ENCODE measurements at regions not wholly inside any gene's neighbourhood (a gene's known extent, or its start where the extent isn't known, plus 50 kb on each side); places are given as distances from the start of the nearest gene placed in this dataset.

DNA sequence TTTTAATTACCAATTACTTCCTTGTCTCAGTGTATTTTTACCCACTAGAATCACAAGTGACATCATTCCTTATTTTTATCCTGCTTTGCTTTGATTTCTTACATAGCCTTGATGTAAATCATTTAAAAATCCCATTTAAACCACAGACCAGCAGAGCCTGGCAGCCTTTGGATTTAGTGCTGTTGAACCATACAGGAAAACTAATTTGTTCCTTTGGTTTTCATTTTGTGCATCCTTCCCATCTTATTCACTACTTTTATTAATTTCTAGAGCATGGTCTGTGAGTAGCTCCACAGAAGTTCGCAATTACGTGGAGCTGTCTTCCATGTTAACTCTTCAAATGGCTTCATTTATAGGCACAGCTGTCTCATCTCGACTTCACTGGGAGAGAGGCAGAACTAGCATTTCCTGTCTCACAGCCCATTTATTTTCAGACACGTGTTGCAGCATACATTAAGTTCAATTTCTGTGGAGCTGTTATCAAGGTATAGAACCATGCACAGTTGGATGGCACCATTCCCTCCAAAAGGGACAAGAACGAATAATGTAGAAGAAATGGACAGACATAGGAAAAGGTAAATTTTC, 235.3 kb downstream of the MRPL39 start:
- H3K36me3 ChIP-seq (ENCODE audit: insufficient read depth, low read length), result no peaks in the 10 kb centered on the region
- no peak overlapping the region for H3K27ac ChIP-seq (ENCODE audit: low read depth, low read length)
- no peaks in the 10 kb centered on the region for H3K9me3 ChIP-seq (ENCODE audit: control insufficient read depth in 1 of 2, low read length in 2 of 2)
- intact Hi-C loops (cut with micrococcal nuclease), result no loop called here
- no peaks in the 10 kb centered on the region for H3K27me3 ChIP-seq (ENCODE audit: insufficient read depth, low read length)
- POLR2A ChIA-PET (ENCODE audit: partially characterized antibody), result no interaction called here
- peaks cover 4 to 6% of the 10 kb centered on the region in 2 donors for H3K27me3 Mint-ChIP-seq
- H3K4me1 ChIP-seq (ENCODE audit: insufficient read depth, low read length), result no peaks in the 10 kb centered on the region
- no peak overlapping the region for H3K27ac Mint-ChIP-seq
- H3K4me3 ChIP-seq (ENCODE audit: low read length in 2 of 2), result no peak overlapping the region
- H3K4me1 Mint-ChIP-seq, result peaks cover 0 to 4% (median under 1%) of the 10 kb centered on the region in 4 donors
- no peak for DNase-seq
- CTCF ChIA-PET (ENCODE audit: partially characterized antibody), result no interaction called here
- no peaks in the 10 kb centered on the region for H3K36me3 Mint-ChIP-seq
- no peak overlapping the region for H3K4me3 Mint-ChIP-seq
- H3K9me3 Mint-ChIP-seq, result peaks cover 0 to 2% (median 0%) of the 10 kb centered on the region in 8 donors

DNA sequence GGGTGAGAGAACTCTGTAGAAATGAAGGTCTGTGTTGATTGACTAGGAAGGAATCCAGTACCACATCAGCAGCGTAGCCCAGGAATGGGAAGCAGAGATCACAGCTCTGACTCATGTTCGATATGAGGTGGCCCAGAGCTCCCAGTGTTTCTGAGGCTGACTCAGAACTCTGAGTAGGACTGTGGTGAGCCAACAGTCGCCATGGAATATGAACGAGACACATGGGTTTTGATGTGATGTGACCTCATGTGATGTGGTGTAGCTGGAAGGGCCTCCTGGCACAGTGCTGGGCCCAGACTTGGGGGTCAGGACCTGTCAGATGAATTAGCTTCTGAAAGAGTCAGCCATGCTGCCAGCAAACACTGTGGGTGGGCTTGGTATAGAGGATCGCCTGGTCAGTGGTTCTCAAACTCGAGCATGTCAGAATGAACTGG, 237.0 kb downstream of the MRPL39 start:
- H3K27ac ChIP-seq (ENCODE audit: low read depth, low read length), result no peak overlapping the region
- DNase-seq, result no peak
- ChIA-PET CTCF (ENCODE audit: partially characterized antibody) (interaction anchor here (1.0 to 1.3 kb wide), 3 partner anchors 11 to 16 kb away, joined by 3 to 4 read pairs (median 4); no protein-coding TSS in a partner anchor), POLR2A (ENCODE audit: partially characterized antibody) (no interaction called here)
- Mint-ChIP-seq H3K36me3 (no peaks in the 10 kb centered on the region), H3K4me3 (no peak overlapping the region), H3K9me3 (no peaks in the 10 kb centered on the region), H3K4me1 (peaks cover 0 to 3% (median under 1%) of the 10 kb centered on the region in 4 donors), H3K27me3 (peaks cover 3 to 5% of the 10 kb centered on the region in 2 donors), H3K27ac (no peak overlapping the region)
- intact Hi-C loops (cut with micrococcal nuclease), result no loop called here
- no peaks in the 10 kb centered on the region for H3K36me3 ChIP-seq (ENCODE audit: insufficient read depth, low read length)
- no peak overlapping the region for H3K4me3 ChIP-seq (ENCODE audit: low read length in 2 of 2)
- H3K27me3 ChIP-seq (ENCODE audit: insufficient read depth, low read length), result no peaks in the 10 kb centered on the region
- H3K4me1 ChIP-seq (ENCODE audit: insufficient read depth, low read length), result no peaks in the 10 kb centered on the region
- H3K9me3 ChIP-seq (ENCODE audit: control insufficient read depth in 1 of 2, low read length in 2 of 2), result no peaks in the 10 kb centered on the region

GRCh38 chr21:25369524-25370300, 237.6 kb downstream of the MRPL39 start:
- Mint-ChIP-seq H3K4me3 (no peak overlapping the region), H3K9me3 (no peaks in the 10 kb centered on the region), H3K4me1 (peaks cover 0 to 3% (median under 1%) of the 10 kb centered on the region in 4 donors), H3K36me3 (no peaks in the 10 kb centered on the region), H3K27me3 (peaks cover 3 to 5% of the 10 kb centered on the region in 2 donors), H3K27ac (no peak overlapping the region)
- Histone ChIP-seq H3K27ac (ENCODE audit: low read depth, low read length) (no peak overlapping the region), H3K27me3 (ENCODE audit: insufficient read depth, low read length) (no peaks in the 10 kb centered on the region), H3K4me3 (ENCODE audit: low read length in 2 of 2) (no peak overlapping the region), H3K36me3 (ENCODE audit: insufficient read depth, low read length) (no peaks in the 10 kb centered on the region), H3K4me1 (ENCODE audit: insufficient read depth, low read length) (no peaks in the 10 kb centered on the region), H3K9me3 (ENCODE audit: control insufficient read depth in 1 of 2, low read length in 2 of 2) (no peaks in the 10 kb centered on the region)
- CTCF ChIA-PET (ENCODE audit: partially characterized antibody), result interaction anchor here (1.0 to 1.3 kb wide), 4 partner anchors 11 to 16 kb away, joined by 3 to 4 read pairs (median 4); no protein-coding TSS in a partner anchor
- POLR2A ChIA-PET (ENCODE audit: partially characterized antibody), result no interaction called here
- no peak for DNase-seq
- intact Hi-C loops (cut with micrococcal nuclease), result no loop called here

DNA sequence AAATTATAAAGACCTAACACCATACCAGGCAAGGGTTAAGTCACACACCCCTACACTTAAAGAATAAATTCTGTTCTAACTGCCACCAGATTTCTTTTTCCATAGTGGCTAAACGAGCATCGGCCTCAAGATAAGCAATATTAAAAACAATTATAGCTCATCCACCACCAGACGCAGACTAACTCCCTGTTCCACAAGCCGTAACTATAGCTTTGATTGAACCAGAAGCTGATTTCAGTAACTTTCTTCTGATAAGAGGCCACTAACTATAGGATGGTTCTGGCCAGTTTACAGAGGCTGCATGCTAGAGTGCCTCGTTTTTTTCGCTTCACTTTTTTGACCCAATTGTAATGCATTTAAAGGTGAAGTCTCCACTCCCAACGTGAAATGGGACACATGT, 238.8 kb downstream of the MRPL39 start:
- H3K27ac ChIP-seq (ENCODE audit: low read depth, low read length), result no peak overlapping the region
- H3K27me3 Mint-ChIP-seq, result peaks cover 3 to 5% of the 10 kb centered on the region in 2 donors
- ChIA-PET CTCF (ENCODE audit: partially characterized antibody) (interaction anchor here (0.7 to 1.1 kb wide), 2 partner anchors 10 to 17 kb away, joined by 3 read pairs; no protein-coding TSS in a partner anchor), POLR2A (ENCODE audit: partially characterized antibody) (no interaction called here)
- intact Hi-C loops (cut with micrococcal nuclease), result no loop called here
- no peak overlapping the region for H3K27ac Mint-ChIP-seq
- no peaks in the 10 kb centered on the region for H3K36me3 ChIP-seq (ENCODE audit: insufficient read depth, low read length)
- H3K9me3 Mint-ChIP-seq, result no peaks in the 10 kb centered on the region
- no peaks in the 10 kb centered on the region for H3K27me3 ChIP-seq (ENCODE audit: insufficient read depth, low read length)
- DNase-seq, result no peak
- no peaks in the 10 kb centered on the region for H3K36me3 Mint-ChIP-seq
- no peak overlapping the region for H3K4me3 ChIP-seq (ENCODE audit: low read length in 2 of 2)
- no peaks in the 10 kb centered on the region for H3K9me3 ChIP-seq (ENCODE audit: control insufficient read depth in 1 of 2, low read length in 2 of 2)
- no peaks in the 10 kb centered on the region for H3K4me1 Mint-ChIP-seq
- no peak overlapping the region for H3K4me3 Mint-ChIP-seq
- no peaks in the 10 kb centered on the region for H3K4me1 ChIP-seq (ENCODE audit: insufficient read depth, low read length)

- H3K9me3 Mint-ChIP-seq, result no peaks in the 10 kb centered on the region
These were observed 241.2 kb downstream of the MRPL39 start for GRCh38 chr21:25366116-25366515.

DNA sequence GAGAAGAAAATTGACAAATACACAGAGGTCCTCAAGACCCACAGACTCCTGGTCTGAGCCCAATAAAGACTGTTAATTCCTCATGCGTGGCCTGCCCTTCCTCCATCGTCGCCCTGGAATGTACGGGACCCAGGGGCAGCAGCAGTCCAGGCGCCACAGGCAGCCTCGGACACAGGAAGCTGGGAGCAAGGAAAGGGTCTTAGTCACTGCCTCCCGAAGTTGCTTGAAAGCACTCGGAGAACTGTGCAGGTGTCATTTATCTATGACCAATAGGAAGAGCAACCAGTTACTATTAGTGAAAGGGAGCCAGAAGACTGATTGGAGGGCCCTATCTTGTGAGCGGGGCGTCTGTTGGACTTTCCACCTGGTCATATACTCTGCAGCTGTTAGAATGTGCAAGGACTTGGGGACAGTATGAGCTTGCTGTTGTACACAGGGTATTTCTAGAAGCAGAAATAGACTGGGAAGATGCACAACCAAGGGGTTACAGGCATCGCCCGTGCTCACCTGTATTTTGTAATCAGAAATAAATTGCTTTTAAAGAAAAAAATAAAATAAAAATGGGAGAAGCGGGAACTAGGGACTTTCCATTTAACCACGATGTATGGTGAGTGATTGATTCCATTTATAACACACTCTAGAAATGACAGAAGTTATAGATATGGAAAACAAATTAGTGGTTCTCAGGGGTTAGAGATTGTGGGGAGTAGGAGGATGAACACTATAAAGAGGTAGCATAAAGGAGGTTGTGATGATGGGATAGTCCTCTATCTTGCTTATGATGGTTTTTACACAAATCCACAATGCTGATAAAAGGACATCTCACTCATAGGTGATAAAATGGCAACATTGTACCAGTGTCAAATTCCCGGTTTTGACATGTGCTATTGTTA, 244.7 kb downstream of the MRPL39 start:
- Histone ChIP-seq H3K4me3 (ENCODE audit: low read length in 2 of 2) (no peak overlapping the region), H3K36me3 (ENCODE audit: insufficient read depth, low read length) (no peaks in the 10 kb centered on the region), H3K27ac (ENCODE audit: low read depth, low read length) (no peak overlapping the region), H3K27me3 (ENCODE audit: insufficient read depth, low read length) (no peaks in the 10 kb centered on the region), H3K9me3 (ENCODE audit: control insufficient read depth in 1 of 2, low read length in 2 of 2) (no peaks in the 10 kb centered on the region), H3K4me1 (ENCODE audit: insufficient read depth, low read length) (no peaks in the 10 kb centered on the region)
- peaks cover 5% of the 10 kb centered on the region in 2 donors for H3K27me3 Mint-ChIP-seq
- no peak overlapping the region for H3K4me3 Mint-ChIP-seq
- peak overlapping the region in 1 of 7 donors; percentile 4 for H3K27ac Mint-ChIP-seq
- CTCF ChIA-PET (ENCODE audit: partially characterized antibody), result no interaction called here
- H3K4me1 Mint-ChIP-seq, result peaks cover 0 to 3% (median 3%) of the 10 kb centered on the region in 4 donors
- no peak for DNase-seq
- no peaks in the 10 kb centered on the region for H3K36me3 Mint-ChIP-seq
- POLR2A ChIA-PET (ENCODE audit: partially characterized antibody), result no interaction called here
- H3K9me3 Mint-ChIP-seq, result no peaks in the 10 kb centered on the region
- intact Hi-C loops (cut with micrococcal nuclease), result no loop called here

More at GRCh38 chr21:25366116-25366515, 241.2 kb downstream of the MRPL39 start:
- intact Hi-C loops (cut with micrococcal nuclease), result no loop called here
- Mint-ChIP-seq H3K27me3 (peaks cover 3 to 5% of the 10 kb centered on the region in 2 donors), H3K4me3 (no peak overlapping the region), H3K36me3 (no peaks in the 10 kb centered on the region), H3K4me1 (peaks cover 0 to 3% (median 3%) of the 10 kb centered on the region in 4 donors), H3K27ac (no peak overlapping the region)
- CTCF ChIA-PET (ENCODE audit: partially characterized antibody), result no interaction called here
- POLR2A ChIA-PET (ENCODE audit: partially characterized antibody), result no interaction called here
- Histone ChIP-seq H3K4me3 (ENCODE audit: low read length in 2 of 2) (no peak overlapping the region), H3K27me3 (ENCODE audit: insufficient read depth, low read length) (no peaks in the 10 kb centered on the region), H3K4me1 (ENCODE audit: insufficient read depth, low read length) (no peaks in the 10 kb centered on the region), H3K9me3 (ENCODE audit: control insufficient read depth in 1 of 2, low read length in 2 of 2) (no peaks in the 10 kb centered on the region), H3K27ac (ENCODE audit: low read depth, low read length) (no peak overlapping the region), H3K36me3 (ENCODE audit: insufficient read depth, low read length) (no peaks in the 10 kb centered on the region)
- DNase-seq, result no peak

DNA sequence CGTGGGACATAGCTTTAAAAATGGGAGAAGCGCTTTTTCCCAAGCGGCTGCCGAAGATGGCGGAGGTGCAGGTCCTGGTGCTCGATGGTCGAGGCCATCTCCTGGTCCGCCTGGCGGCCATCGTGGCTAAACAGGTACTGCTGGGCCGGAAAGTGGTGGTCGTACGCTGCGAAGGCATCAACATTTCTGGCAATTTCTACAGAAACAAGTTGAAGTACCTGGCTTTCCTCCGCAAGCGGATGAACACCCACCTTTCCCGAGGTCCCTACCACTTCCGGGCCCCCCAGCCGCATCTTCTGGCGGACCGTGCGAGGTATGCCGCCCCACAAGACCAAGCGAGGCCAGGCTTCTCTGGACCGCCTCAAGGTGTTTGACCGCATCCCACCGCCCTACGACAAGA, 245.5 kb downstream of the MRPL39 start:
- no peaks in the 10 kb centered on the region for H3K4me1 ChIP-seq (ENCODE audit: insufficient read depth, low read length)
- no peak overlapping the region for H3K4me3 ChIP-seq (ENCODE audit: low read length in 2 of 2)
- H3K27me3 ChIP-seq (ENCODE audit: insufficient read depth, low read length), result no peaks in the 10 kb centered on the region
- Mint-ChIP-seq H3K9me3 (no peaks in the 10 kb centered on the region), H3K36me3 (no peaks in the 10 kb centered on the region), H3K27ac (no peak overlapping the region), H3K4me3 (no peak overlapping the region), H3K27me3 (peaks cover 3 to 5% of the 10 kb centered on the region in 2 donors), H3K4me1 (peaks cover 0 to 3% (median 3%) of the 10 kb centered on the region in 4 donors)
- ChIA-PET POLR2A (ENCODE audit: partially characterized antibody) (no interaction called here), CTCF (ENCODE audit: partially characterized antibody) (no interaction called here)
- no peaks in the 10 kb centered on the region for H3K36me3 ChIP-seq (ENCODE audit: insufficient read depth, low read length)
- DNase-seq, result no peak
- intact Hi-C loops (cut with micrococcal nuclease), result no loop called here
- H3K27ac ChIP-seq (ENCODE audit: low read depth, low read length), result no peak overlapping the region
- no peaks in the 10 kb centered on the region for H3K9me3 ChIP-seq (ENCODE audit: control insufficient read depth in 1 of 2, low read length in 2 of 2)

Data from CD4-positive, alpha-beta memory T cell (primary cell).